ENCODE measurements at regions not wholly inside any gene's neighbourhood (a gene's known extent, or its start where the extent isn't known, plus 50 kb on each side); places are given as distances from the start of the nearest gene placed in this dataset.

DNA sequence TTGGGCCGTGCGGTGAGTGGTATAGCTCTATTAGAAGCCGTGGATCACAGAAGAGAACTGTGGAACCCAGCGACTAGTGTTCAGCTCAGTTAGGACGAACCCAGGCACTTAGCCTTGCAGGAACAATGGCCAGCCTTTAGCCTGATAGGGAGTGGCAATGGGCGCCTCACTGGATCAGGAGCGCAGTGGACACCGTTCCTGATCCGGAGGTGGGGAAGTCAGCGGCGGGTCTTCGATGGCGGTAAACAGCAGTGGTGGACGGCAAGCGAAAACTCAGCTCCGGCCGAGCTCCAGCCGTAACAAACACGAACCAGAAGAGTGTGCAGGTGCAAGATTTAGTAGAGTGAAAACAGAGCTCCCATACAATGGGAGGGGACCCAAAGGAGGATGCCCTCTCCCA, 340.0 kb downstream of the TLE4 start:
- intact Hi-C loops (cut with DNase I): no loop called here
- H3K27ac ChIP-seq: no peak overlapping the region
- no peaks in the 10 kb centered on the region for H3K27me3 ChIP-seq
- 89 to 94% (median 91%) methylated on average over 15 to 19 of the region's 19 CpGs for WGBS, 4 donors
- no peaks in the 10 kb centered on the region for H3K36me3 ChIP-seq (replicated peaks in 1 of 2)
- no peaks in the 10 kb centered on the region for H3K4me1 ChIP-seq (replicated peaks in 1 of 2)
- H3K4me3 ChIP-seq: no peak overlapping the region
- DNase-seq: no peak
- TF ChIP-seq, protein P1, sequence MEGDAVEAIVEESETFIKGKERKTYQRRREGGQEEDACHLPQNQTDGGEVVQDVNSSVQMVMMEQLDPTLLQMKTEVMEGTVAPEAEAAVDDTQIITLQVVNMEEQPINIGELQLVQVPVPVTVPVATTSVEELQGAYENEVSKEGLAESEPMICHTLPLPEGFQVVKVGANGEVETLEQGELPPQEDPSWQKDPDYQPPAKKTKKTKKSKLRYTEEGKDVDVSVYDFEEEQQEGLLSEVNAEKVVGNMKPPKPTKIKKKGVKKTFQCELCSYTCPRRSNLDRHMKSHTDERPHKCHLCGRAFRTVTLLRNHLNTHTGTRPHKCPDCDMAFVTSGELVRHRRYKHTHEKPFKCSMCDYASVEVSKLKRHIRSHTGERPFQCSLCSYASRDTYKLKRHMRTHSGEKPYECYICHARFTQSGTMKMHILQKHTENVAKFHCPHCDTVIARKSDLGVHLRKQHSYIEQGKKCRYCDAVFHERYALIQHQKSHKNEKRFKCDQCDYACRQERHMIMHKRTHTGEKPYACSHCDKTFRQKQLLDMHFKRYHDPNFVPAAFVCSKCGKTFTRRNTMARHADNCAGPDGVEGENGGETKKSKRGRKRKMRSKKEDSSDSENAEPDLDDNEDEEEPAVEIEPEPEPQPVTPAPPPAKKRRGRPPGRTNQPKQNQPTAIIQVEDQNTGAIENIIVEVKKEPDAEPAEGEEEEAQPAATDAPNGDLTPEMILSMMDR (IDR thresholded peaks at IDR 0.05): no peak
- TF ChIP-seq POLR2A (IDR thresholded peaks at IDR 0.05): no peak
- H3K9me3 ChIP-seq (replicated peaks in 1 of 3): no peaks in the 10 kb centered on the region

DNA sequence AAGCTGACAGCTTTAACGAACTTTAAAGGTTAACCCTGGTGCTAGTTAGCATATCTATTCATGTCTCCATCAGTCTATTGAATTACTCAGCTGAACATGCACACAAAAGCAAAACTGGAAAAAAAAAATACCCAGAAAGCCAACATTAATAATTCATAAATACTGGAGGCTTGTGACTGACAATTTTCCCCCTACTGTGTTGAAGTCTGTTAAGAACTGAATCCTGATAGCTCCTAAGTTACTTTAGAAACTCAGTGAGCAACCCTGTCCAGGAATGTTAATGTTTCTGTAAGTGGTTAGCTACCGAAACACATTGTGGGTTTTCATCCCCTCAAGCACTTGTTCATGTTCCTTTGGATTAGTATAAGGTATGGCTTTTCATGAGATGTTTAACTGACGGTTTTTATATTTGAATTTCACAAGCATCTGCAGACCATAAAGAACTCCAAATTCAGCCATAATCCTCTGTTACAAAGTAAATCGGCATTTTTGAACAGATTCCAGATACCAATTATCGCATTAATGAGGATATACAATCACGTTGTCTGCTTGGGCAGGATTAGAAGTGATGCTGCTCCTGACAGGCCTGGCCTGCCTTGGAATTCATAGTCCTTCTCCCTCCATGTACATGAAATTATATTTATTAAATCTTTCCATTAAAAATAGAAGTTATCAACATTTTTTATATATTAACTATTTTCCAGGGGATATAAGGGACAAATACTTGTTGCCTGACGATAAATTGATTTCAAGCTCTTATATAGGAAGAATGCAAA, 331.2 kb downstream of the TLE4 start:
- Histone ChIP-seq H3K27me3 (no peaks in the 10 kb centered on the region), H3K9me3 (replicated peaks in 1 of 3) (no peaks in the 10 kb centered on the region), H3K4me3 (no peak overlapping the region), H3K27ac (no peak overlapping the region), H3K36me3 (replicated peaks in 1 of 2) (no peaks in the 10 kb centered on the region), H3K4me1 (replicated peaks in 1 of 2) (no peaks in the 10 kb centered on the region)
- intact Hi-C loops (cut with DNase I): no loop called here
- 85 to 89% (median 87%) methylated on average over 7 of the region's 7 CpGs for WGBS, 4 donors
- DNase-seq: no peak
- TF ChIP-seq POLR2A (IDR thresholded peaks at IDR 0.05): no peak
- TF ChIP-seq, protein P1 (IDR thresholded peaks at IDR 0.05): no peak

DNA sequence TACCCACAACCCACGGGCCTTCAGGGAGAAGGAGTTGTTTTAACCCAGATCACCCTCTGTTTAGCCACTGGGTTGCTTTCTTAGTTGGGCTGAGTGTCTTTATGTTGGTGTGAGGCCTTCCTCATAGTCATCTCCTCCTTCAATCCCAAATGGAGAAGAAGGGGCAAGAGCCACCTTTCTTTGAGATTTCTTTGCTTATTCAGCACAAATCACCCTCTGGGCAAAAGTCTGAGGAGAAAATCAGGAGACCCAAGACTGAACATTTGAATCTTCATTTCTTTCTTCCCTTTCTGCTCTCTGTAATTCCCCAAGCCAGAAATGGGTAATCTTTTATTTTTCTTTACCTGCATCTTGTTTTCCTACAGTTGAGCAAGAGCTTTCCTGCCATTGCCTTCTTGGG, 329.0 kb downstream of the TLE4 start:
- H3K27me3 ChIP-seq: no peaks in the 10 kb centered on the region
- H3K9me3 ChIP-seq (replicated peaks in 1 of 3): no peaks in the 10 kb centered on the region
- no peaks in the 10 kb centered on the region for H3K36me3 ChIP-seq (replicated peaks in 1 of 2)
- no peak for DNase-seq
- no peak overlapping the region for H3K27ac ChIP-seq
- 67 to 86% (median 81%) methylated on average over 1 of the region's 1 CpG for WGBS, 4 donors
- TF ChIP-seq, protein P1 (IDR thresholded peaks at IDR 0.05): no peak
- no peak for TF ChIP-seq POLR2A (IDR thresholded peaks at IDR 0.05)
- intact Hi-C loops (cut with DNase I): no loop called here
- no peaks in the 10 kb centered on the region for H3K4me1 ChIP-seq (replicated peaks in 1 of 2)
- no peak overlapping the region for H3K4me3 ChIP-seq

DNA sequence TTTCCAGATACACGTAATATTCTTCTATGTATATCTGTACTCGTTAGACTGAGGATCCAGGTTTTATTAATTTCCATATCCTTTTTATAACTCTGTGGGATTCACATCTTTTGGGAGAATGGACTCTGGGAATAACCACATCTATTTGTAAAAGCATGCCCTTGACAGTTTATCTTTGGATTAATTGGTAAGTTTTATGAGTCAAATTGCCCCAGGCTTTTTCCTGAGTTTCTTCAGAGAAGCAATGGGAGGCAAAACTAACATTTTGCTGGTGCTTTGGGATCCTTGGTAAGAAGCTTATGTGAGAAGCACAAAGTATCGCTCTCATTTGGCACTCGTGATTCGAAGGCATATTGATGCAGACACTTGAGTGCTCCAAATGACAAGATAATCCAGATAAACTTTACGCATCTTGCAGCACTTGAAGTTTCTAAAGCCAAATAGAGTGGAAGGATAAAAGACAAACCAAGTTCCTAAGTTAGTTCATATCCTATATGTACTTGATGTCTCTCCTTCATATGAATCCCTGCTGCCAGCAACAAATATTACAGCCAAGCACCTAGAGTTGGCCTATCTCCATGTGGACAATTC, 324.7 kb downstream of the TLE4 start:
- no peak overlapping the region for H3K27ac ChIP-seq
- H3K4me1 ChIP-seq (replicated peaks in 1 of 2): no peaks in the 10 kb centered on the region
- H3K9me3 ChIP-seq (replicated peaks in 1 of 3): no peaks in the 10 kb centered on the region
- no peak for TF ChIP-seq POLR2A (IDR thresholded peaks at IDR 0.05)
- TF ChIP-seq, protein P1 (IDR thresholded peaks at IDR 0.05): no peak
- no peaks in the 10 kb centered on the region for H3K27me3 ChIP-seq
- no peaks in the 10 kb centered on the region for H3K36me3 ChIP-seq (replicated peaks in 1 of 2)
- no peak overlapping the region for H3K4me3 ChIP-seq
- DNase-seq: no peak
- 75 to 82% (median 79%) methylated on average over 6 of the region's 6 CpGs for WGBS, 4 donors
- intact Hi-C loops (cut with DNase I): no loop called here

Measured in adrenal gland (tissue), 9 donors.